ENCODE measurements at regions not wholly inside any gene's neighbourhood (a gene's known extent, or its start where the extent isn't known, plus 50 kb on each side); places are given as distances from the start of the nearest gene placed in this dataset.

DNA sequence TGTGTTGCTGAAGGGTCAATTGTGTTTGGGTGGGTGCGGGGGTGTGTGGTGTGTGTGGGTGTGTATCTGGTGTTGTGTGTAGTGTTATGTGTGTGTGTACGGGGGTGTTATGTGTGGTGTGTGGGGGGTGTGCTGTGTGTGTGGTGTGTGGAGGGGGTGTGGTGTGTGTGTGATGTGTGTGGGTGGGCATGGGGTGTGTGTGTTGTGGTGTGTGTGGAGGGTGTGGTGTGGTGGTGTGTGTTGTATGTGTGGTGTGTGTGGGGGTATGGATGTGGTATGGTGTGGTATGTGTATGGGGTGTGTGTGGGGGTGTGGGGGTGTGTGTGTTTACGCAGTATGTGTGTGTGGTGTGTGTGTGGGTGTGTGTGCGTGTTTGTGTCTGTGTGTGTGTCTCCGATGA lies 110.8 kb downstream of the ZNF22 start:
- no peak for TF ChIP-seq POLR2A (IDR thresholded peaks at IDR 0.05; ENCODE audit: low read length)
- TF ChIP-seq GATA1 (IDR thresholded peaks at IDR 0.05; ENCODE audit: low read depth, low read length), result no peak

Data from erythroblast (primary cell).